Fibroblast of skin of back (primary cell): ENCODE measurements at regions not wholly inside any gene's neighbourhood (a gene's known extent, or its start where the extent isn't known, plus 50 kb on each side); places are given as distances from the start of the nearest gene placed in this dataset.
"Not testable (repeated sequence)": the region's sequence is repeated elsewhere in the genome, so short reads cannot be mapped to it uniquely, and the experiment has no call there.

ENCODE experiments used
- DNase-seq: peaks from one replicate; pipeline ENCODE4 v3.0.0-alpha.2; 2013

GRCh38 chr7:65749518-65749917, 123.4 kb upstream of the VKORC1L1 start:
- no peak for DNase-seq

DNA sequence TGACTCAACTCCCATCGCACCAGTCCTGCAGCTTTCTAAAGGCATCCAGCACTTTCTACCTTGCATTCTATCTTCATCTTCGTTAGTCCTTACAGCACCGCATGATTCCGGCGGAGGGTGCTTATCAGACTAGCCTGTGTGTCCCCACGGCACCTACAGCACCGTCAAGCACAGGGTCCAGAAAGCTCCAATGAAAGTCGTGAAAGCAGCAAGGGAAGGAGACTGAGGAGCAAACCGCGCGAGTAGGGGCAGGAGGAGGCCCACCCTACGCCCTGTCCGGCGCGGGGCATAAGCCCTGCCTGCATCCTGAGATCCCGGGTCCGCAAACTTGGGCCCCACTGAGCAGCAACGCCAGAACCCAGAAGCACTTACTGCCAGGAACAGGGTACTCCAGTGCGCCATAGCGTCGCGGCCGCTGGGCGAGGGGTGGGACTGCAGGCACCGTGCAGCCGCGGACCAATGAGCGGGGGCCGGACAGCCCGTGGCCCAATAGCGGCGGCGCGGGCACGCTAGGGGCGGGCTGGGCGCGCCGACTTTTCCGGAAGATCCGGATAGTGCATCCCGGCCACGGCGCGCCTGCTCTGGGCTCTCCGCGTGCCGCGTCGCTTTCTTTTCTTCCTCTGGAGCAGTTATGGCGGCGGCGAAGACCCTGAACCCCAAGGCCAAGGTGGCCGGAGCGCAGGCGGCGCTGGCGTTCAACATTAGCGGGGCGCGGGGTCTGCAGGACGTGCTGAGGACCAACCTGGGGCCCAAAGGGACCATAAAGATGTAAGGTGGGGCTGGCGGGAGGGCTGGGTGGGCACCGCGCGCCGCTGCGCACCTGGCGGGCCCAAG, 122.1 kb upstream of the VKORC1L1 start:
- peak; percentile 90 for DNase-seq

DNA sequence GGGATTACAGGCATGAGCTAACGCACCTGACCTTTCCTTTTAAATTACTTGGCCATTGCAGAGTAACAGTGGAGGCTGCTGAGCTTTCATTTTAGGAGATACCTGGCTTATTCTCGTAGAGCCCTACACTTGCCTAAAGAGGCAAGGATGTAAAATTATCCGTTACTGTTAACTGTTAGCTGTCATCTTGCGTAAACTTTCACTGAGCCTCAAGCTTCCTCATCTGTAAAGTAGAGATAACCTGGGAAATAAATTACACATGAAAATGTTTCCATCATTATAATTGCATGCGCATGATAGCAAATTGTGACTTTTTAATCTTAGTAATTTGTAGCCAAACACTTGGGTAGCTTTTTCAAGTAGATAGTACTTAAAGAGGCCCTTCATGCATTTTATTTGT, 118.8 kb upstream of the VKORC1L1 start:
- DNase-seq = not testable (repeated sequence)

- not testable (repeated sequence) for DNase-seq
Observed at GRCh38 chr7:65758991-65759390, 113.9 kb upstream of the VKORC1L1 start.

- not testable (repeated sequence) for DNase-seq
Observed at GRCh38 chr7:65762712-65763111, 110.2 kb upstream of the VKORC1L1 start.

- DNase-seq = not testable (repeated sequence)
Observed at GRCh38 chr7:65763114-65763513, 109.8 kb upstream of the VKORC1L1 start.

DNA sequence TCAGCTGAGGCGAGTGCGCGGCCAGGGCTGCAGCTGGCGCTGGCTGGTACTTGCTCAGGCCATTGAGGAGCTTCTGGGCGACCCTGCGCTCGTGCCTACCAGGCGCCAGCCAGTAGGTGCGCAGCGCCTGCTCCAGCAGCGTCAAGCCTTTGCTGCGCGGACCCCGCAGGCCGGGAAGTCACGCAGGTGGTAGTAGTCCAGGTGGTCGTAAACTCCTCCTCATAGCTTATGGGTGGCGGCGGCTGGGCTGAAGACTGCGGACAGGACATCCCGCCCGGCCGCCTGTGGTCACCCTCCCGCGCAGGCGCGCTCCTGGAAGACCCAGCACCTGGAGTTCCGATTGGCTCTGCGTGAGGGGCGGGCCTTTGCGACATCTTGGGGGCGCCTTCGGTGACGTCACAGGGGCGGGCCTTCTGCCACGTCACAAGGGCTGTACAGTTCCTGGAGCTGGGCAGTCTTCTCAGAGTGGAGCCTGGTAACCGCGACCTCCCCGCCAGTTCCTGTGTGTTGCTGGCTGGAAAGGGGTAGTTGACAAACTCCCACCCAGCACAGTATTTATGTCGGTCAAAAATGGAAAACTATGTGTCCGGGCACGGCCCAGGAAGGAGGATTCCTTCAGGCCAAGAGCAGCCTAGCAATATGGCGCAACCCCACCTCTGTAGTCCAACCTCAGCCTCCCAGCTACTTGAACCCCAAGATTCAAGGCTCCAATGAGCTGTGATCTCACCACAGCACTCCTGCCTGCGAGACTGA, 102.2 kb upstream of the VKORC1L1 start:
- peak; percentile 90 for DNase-seq

- DNase-seq = not testable (repeated sequence)
Observed at GRCh38 chr7:65771226-65771569, 101.7 kb upstream of the VKORC1L1 start.

DNA sequence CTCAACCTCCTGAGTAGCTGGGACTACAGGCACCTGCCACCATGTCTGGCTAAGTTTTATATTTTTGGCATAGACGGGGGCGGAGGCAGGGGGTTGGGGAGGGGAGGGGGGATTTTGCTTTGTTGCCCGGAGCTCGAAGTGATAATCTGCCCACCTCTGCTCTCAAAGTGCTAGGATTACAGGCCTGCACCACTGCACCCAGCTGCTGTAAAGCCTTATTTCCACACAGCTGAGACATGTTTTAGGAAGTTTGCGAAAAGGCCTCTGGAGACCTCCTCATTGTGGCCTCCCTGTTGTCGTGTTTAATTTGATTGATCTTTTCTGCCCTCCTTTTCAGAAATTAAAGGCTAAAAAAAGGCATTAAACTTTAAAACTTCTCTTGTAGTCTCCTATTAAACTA, 96.2 kb upstream of the VKORC1L1 start:
- not testable (repeated sequence) for DNase-seq

DNA sequence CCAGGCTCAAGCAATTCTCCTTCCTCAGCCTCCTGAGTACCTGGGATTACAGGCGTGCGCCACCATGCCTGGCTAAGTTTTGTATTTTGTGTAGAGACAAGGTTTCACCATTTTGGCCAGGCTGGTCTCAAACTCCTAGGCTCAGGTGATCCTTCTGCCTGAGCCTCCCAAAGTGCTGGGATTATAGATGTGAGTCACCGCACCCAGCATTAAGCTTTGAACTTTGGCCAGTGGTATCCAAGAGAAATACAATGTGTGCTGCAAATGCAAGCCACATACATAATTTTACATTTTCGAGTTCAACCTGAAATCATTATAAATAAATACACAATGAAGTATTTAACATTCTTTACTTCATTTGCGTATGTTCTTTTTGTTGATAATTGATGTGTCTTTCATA, 82.9 kb upstream of the VKORC1L1 start:
- DNase-seq = not testable (repeated sequence)

GRCh38 chr7:65791788-65792187, 81.1 kb upstream of the VKORC1L1 start:
- not testable (repeated sequence) for DNase-seq

- DNase-seq = not testable (repeated sequence)
Observed at GRCh38 chr7:65792726-65793125, 80.1 kb upstream of the VKORC1L1 start.

DNA sequence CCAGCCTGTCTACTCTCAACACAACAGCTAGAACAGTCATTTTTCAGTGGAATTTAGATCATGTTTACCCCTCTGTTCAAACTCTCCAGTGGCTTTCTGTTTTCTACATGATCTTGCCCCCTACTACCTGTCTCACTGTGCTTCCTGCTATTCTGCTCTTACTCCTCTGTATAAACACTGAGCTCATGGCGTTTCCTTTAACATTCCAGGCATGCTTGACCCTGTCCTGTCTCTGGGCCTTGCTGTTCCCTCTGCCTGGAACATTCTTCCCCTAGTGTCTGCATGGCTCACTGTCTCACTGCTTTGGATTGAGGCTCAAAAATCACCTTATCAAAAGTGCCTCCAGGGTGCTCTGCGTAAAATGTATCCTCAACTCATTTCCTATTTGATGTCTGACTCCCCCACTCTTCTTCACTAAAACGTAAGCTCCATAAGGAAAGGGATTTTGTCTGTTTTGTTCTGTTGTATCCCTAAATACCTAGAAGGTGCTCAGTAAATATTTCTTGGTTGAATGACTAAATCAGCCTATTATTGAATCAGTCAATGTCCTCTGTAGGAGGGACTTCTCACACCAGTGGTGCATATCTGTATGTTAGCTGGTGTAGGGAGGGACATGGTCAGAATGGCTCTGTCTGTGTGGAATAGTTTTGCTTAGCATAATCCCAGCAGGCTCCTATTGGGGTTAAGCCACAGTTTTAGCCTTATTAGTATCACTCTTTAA, 78.0 kb upstream of the VKORC1L1 start:
- peak; percentile 56 for DNase-seq

DNA sequence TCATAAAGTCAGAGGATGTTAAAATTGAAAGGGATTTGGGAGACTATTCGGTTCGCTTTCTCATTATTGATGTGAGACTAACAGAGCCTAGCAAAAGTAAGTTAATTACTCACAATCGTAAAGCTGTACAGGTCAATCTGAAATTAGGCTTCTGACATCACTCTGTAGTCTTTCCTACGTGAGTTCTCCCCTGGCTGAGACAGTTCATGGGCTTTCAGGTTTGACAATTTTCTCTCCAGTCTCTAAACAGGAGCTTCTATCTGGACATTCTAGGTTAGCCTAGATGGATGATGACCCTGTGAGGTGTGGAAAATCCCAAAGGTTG, 77.5 kb upstream of the VKORC1L1 start:
- DNase-seq = not testable (repeated sequence)

GRCh38 chr7:65796205-65796604, 76.7 kb upstream of the VKORC1L1 start:
- DNase-seq = no peak

GRCh38 chr7:65797086-65797485, 75.8 kb upstream of the VKORC1L1 start:
- DNase-seq = not testable (repeated sequence)

DNA sequence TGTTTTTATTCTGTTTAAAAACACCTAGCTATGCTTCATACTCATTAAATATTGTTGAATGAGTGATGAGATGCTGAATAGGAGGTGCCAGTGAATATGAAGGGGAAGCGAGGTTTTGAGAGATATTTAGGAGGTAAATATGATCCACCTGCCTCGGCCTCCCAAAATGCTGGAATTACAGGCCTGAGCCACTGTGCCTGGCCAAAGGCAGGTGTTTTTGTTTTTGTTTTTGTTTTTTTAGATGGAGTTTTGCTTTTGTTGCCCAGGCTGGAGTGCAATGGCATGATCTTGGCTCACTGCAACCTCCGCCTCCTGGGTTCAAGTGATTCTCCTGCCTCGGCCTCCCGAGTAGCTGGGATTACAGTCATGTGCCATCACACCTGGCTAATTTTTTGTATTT, 75.3 kb upstream of the VKORC1L1 start:
- not testable (repeated sequence) for DNase-seq

DNA sequence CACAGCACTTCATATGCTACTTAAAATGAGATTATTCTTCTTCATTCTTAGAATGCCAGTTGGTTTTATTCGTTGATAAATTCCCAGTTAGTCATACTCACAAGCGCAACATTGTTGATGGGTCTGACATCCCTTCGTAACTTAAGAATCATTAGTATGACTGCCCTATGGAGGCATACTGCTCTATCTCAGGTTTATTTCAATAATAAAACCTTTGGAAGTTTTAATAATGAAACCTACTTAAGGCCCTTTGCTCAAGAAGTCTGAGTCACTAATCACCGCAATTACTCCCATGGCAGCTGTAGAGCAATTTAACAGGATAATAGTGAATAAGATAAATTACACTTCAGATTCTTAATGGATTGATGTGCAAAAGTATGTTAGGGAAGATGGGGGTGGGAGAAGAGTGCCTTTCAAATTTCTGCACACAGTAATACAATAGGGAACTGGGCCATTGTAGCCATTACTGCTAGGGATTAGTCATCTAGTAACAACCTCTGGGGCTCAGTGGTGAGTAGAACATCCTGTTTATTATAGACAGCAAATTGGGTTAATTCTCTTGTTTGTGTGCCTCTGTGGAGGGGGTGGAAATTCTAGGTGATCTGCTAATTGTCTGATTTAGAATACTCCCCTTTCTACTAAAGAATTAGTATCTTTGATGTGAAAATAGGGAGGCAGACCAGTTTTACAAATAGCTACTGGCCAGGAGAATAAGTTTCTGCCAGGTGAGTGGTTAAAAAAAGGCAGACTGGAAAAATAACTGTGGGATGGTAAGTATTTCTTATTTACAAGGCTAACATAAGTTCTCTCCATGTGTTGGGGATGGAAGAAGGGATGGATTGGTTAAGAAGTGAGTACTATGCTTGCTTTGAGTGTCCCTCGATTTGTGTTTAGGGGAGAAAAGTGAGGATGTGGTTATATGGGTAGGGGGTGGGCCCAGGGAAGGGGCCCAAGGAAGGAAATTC, 74.5 kb upstream of the VKORC1L1 start:
- peak; percentile 55 for DNase-seq

DNA sequence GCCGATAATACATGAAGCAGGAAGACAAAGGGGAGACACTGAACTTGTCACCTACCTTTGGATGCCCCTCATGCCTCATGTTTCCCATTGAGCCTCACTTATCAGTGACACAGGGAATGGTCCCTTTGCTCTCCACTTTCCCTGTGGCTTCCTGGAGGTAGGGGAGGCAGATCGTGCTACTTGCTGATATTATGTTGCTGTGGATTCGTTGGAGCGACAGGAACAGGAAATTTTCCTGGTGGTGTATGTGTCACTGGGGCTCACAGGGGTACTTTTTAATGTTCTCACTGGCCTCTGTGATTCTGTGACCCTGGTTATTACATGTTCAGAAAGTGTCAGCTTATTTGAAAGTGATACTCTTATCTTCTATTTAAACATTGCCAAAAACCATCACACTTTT, 72.7 kb upstream of the VKORC1L1 start:
- not testable (repeated sequence) for DNase-seq

DNA sequence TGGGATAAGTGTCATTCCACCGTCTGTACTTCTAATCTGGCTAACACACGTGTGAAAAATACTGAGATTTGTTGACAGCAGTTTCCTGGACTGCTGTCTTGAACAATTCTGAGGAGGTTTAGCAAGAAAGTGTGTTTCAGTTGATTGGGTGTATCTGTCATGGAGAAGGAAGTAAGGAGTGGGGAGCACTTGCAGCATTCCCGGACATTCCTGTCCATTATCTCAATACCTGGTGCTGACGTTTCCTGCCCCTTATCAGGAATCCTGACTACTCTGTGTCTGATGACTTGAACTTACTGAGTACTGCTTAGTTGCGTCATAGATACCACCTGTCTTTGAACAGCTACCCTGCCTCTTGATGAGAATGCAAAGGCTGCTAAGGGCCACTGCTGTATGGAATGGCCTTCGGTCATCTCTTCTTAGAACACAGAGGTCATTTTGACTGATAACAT, 72.0 kb upstream of the VKORC1L1 start:
- DNase-seq = no peak

DNA sequence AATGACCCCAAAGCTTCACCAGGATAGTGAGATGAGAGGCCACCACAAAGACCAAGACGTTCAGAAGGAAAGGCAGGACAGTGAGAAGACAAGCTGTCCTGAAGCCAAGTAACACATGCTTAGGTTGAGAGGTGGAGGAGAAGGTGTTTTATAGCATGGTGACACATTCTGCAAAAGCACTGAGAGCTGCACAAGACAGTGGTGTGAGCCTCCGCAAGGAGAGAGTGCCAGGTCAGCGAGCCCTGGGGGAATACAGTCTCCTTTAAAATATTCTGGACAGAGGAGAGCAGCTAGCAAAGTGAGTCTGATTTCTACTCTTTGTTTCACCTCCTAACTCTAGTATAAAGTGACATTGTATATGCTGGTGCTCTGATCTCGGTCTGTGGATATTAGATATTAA, 68.0 kb upstream of the VKORC1L1 start:
- DNase-seq = no peak

DNA sequence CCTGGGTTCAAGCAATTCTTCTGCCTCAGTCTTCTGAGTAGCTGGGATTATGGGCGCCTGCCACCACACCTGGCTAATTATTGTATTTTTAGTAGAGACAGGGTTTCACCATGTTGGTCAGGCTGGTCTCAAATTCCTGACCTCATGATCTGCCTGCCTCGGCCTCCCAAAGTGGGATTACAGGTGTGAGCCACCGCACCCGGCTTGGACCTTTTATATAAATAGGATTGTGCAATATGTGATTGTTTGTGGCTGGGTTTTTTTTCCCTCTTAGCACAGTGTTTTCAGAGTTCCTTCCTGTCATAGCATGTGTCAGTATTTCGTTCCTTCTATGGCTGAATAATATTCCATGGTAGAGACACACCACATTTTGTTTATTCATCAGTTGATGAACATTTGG, 65.8 kb upstream of the VKORC1L1 start:
- not testable (repeated sequence) for DNase-seq
